H1 (cell line): ENCODE measurements at regions not wholly inside any gene's neighbourhood (a gene's known extent, or its start where the extent isn't known, plus 50 kb on each side); places are given as distances from the start of the nearest gene placed in this dataset.

Experiments
- CTCF ChIA-PET: fragments of 300-600 bp; sonication (Branson Sonifier 250); formaldehyde crosslinking; loops from one replicate; lab custom pipeline; 2021; ENCODE audit not compliant: partially characterized antibody; lab: Charles Lee
- POLR2A ChIA-PET: fragments of 300-600 bp; sonication (Branson Sonifier 250); formaldehyde crosslinking; loops from one replicate; lab custom pipeline; 2021; ENCODE audit warnings: inconsistent platforms; ENCODE audit not compliant: partially characterized antibody; lab: Charles Lee
- DNase-seq, 2 experiments: peaks; one replicate each; pipeline versions ENCODE4 v3.0.0 to v3.0.0-alpha.2; 2010 to 2022; ENCODE audit warnings: low spot score in 2 of 2, low read depth in 1 of 2, mixed read lengths in 1 of 2
- FAIRE-seq: peaks from 2 replicates; lab custom pipeline; 2011; peaks lifted over from hg19 to GRCh38; lab: Jason Lieb, UNC
- H2AFZ ChIP-seq: 2 replicates; pipeline ENCODE4 v1.8.1; 2012; ENCODE audit warnings: low read length, inconsistent platforms
- H2AK5ac ChIP-seq: 2 replicates; pipeline ENCODE4 v1.6.1; 2013; ENCODE audit warnings: low read depth, low read length
- H2BK120ac ChIP-seq: replicated peaks from 2 replicates; pipeline ENCODE3; 2013; ENCODE audit warnings: low read depth, low read length, inconsistent platforms
- H2BK12ac ChIP-seq: 2 replicates; pipeline ENCODE4 v1.6.1; 2013; ENCODE audit warnings: low read depth, low read length
- H2BK15ac ChIP-seq: 2 replicates; pipeline ENCODE4 v1.6.1; 2013; ENCODE audit warnings: low read length
- H2BK20ac ChIP-seq: 2 replicates; pipeline ENCODE4 v1.6.1; 2013; ENCODE audit warnings: low read length
- H2BK5ac ChIP-seq: 2 replicates; pipeline ENCODE4 v1.6.1; 2013; ENCODE audit warnings: low read depth, low read length
- H3K14ac ChIP-seq: 2 replicates; pipeline ENCODE4 v1.6.1; 2013; ENCODE audit warnings: inconsistent platforms; ENCODE audit not compliant: insufficient read length
- H3K18ac ChIP-seq: 2 replicates; pipeline ENCODE4 v1.6.1; 2013; ENCODE audit warnings: low read length; ENCODE audit errors: extremely low read depth
- H3K23ac ChIP-seq: 2 replicates; pipeline ENCODE4 v1.6.1; 2013; ENCODE audit warnings: inconsistent platforms; ENCODE audit not compliant: insufficient read length
- H3K23me2 ChIP-seq: 2 replicates; pipeline ENCODE4 v1.6.1; 2013; ENCODE audit warnings: low read depth, low read length
- H3K27ac ChIP-seq: 2 replicates; pipeline ENCODE4 v1.6.1; 2011; ENCODE audit warnings: low read depth, low read length, inconsistent platforms
- H3K27me3 ChIP-seq, 4 experiments: replicated peaks in 1 of 4; 1 replicate in 1 of 4; 2 replicates in 3 of 4; pipeline versions ENCODE4 v1.6.1 to v1.8.1; 2011 to 2013; ENCODE audit warnings: low read length in 3 of 4, mild to moderate bottlenecking in 3 of 4, inconsistent platforms in 2 of 4, mixed read lengths in 2 of 4, moderate library complexity in 1 of 4; ENCODE audit not compliant: control insufficient read depth in 3 of 4, insufficient read depth in 3 of 4; ENCODE audit errors: extremely low read depth in 1 of 4
- H3K36me3 ChIP-seq, 4 experiments: 2 replicates each; pipeline versions ENCODE4 v1.6.1 to v1.8.1; 2011 to 2013; ENCODE audit warnings: mild to moderate bottlenecking in 4 of 4, low read length in 3 of 4, moderate library complexity in 2 of 4, control low read depth in 1 of 4, inconsistent platforms in 1 of 4; ENCODE audit not compliant: insufficient read depth in 4 of 4, control insufficient read depth in 2 of 4
- H3K4ac ChIP-seq: replicated peaks from 2 replicates; pipeline ENCODE3; 2013; ENCODE audit warnings: low read length, low read depth, mixed read lengths, inconsistent platforms; ENCODE audit not compliant: insufficient read length
- H3K4me1 ChIP-seq, 4 experiments: replicated peaks in 1 of 4; 1 replicate in 1 of 4; 2 replicates in 3 of 4; pipeline versions ENCODE4 v1.6.1 to v1.8.1; 2011 to 2013; ENCODE audit warnings: low read length in 3 of 4, inconsistent platforms in 2 of 4, mixed read lengths in 1 of 4; ENCODE audit not compliant: insufficient read depth in 4 of 4, control insufficient read depth in 3 of 4
- H3K4me2 ChIP-seq, 2 experiments: 2 replicates each; pipeline versions ENCODE4 v1.6.1 to v1.8.1; 2011 to 2013; ENCODE audit warnings: low read depth in 2 of 2, low read length in 2 of 2, control low read depth in 1 of 2, inconsistent platforms in 1 of 2, mild to moderate bottlenecking in 1 of 2; ENCODE audit not compliant: insufficient read depth in 1 of 2
- H3K4me3 ChIP-seq, 4 experiments: fragments of 200-600, 300-600 bp in 1 of 4; sonication (generic), shearing (Covaris generic), sonication (Bioruptor Twin) in 1 of 4; 2 replicates each; pipeline versions ENCODE4 v1.5.1 to v1.8.1; 2011 to 2016; ENCODE audit warnings: low read length in 4 of 4, low read depth in 3 of 4, control low read depth in 2 of 4, inconsistent platforms in 2 of 4, mild to moderate bottlenecking in 2 of 4, mixed read lengths in 1 of 4, moderate library complexity in 1 of 4; ENCODE audit not compliant: insufficient read depth in 2 of 4; ENCODE audit errors: extremely low read depth in 1 of 4
- H3K56ac ChIP-seq: replicated peaks from 2 replicates; pipeline ENCODE3; 2013; ENCODE audit warnings: low read depth, mild to moderate bottlenecking, mixed read lengths, low read length, inconsistent platforms; ENCODE audit not compliant: insufficient read length
- H3K79me1 ChIP-seq: 2 replicates; pipeline ENCODE4 v1.6.1; 2013; ENCODE audit warnings: low read depth, low read length, control low read depth
- H3K79me2 ChIP-seq, 2 experiments: 2 replicates each; pipeline versions ENCODE4 v1.6.1 to v1.8.1; 2012 to 2013; ENCODE audit warnings: low read length in 2 of 2, mild to moderate bottlenecking in 2 of 2, inconsistent platforms in 1 of 2; ENCODE audit not compliant: insufficient read depth in 2 of 2, control insufficient read depth in 1 of 2
- H3K9ac ChIP-seq, 4 experiments: replicated peaks in 1 of 4; 1 replicate in 1 of 4; 2 replicates in 3 of 4; pipeline versions ENCODE4 v1.6.1 to v1.8.1; 2011 to 2013; ENCODE audit warnings: low read depth in 3 of 4, low read length in 3 of 4, control low read depth in 2 of 4, mild to moderate bottlenecking in 2 of 4, moderate library complexity in 2 of 4, inconsistent platforms in 1 of 4; ENCODE audit errors: extremely low read depth in 1 of 4
- H3K9me3 ChIP-seq, 2 experiments: 2 replicates each; pipeline versions ENCODE4 v1.6.1 to v1.8.1; 2012 to 2013; ENCODE audit warnings: mild to moderate bottlenecking in 2 of 2, moderate library complexity in 2 of 2, control low read depth in 1 of 2, inconsistent platforms in 1 of 2, low read depth in 1 of 2, low read length in 1 of 2, mixed read lengths in 1 of 2; ENCODE audit not compliant: insufficient read depth in 2 of 2
- H4K20me1 ChIP-seq, 2 experiments: replicated peaks in 1 of 2; 2 replicates each; pipeline versions ENCODE3 to v1.8.1; 2011 to 2013; ENCODE audit warnings: inconsistent platforms in 2 of 2, low read length in 2 of 2, mild to moderate bottlenecking in 1 of 2; ENCODE audit not compliant: insufficient read depth in 2 of 2, control insufficient read depth in 1 of 2
- H4K5ac ChIP-seq: 2 replicates; pipeline ENCODE4 v1.6.1; 2013; ENCODE audit warnings: low read length, low read depth, mixed read lengths, inconsistent platforms; ENCODE audit not compliant: insufficient read length
- H4K8ac ChIP-seq: 2 replicates; pipeline ENCODE4 v1.8.0; 2013; ENCODE audit warnings: mild to moderate bottlenecking, moderate library complexity, low read length, inconsistent platforms; ENCODE audit not compliant: insufficient read depth; ENCODE audit errors: extremely low read depth
- H4K91ac ChIP-seq: replicated peaks from 2 replicates; pipeline ENCODE3; 2013; ENCODE audit warnings: low read length, mixed read lengths, inconsistent platforms; ENCODE audit not compliant: insufficient read length
- CHD2 ChIP-seq: IDR thresholded peaks from 2 replicates; pipeline ENCODE4 v1.6.1; 2012; ENCODE audit warnings: low read length, improper control_type of control experiment
- RAD21 ChIP-seq, 2 experiments: IDR thresholded peaks in 1 of 2; conservative IDR thresholded peaks in 1 of 2; 2 replicates each; pipeline ENCODE4 v1.6.1; 2011; ENCODE audit warnings: low read depth in 2 of 2, low read length in 2 of 2, improper control_type of control experiment in 1 of 2, inconsistent platforms in 1 of 2, mild to moderate bottlenecking in 1 of 2, moderate library complexity in 1 of 2
- WGBS, 2 experiments: shearing (Covaris generic) in 1 of 2; methylation state at CpG; one replicate each; pipeline versions ENCODE4 v1.1.6 to v1.1.7; 2013 to 2015; ENCODE audit warnings: low lambda C conversion rate in 2 of 2, mixed read lengths in 2 of 2, inconsistent platforms in 1 of 2, low coverage in 1 of 2, missing lambda C conversion rate in 1 of 2; ENCODE audit not compliant: insufficient replicate concordance in 2 of 2, insufficient coverage in 1 of 2, insufficient read length in 1 of 2; ENCODE audit errors: extremely low coverage in 1 of 2, missing lambda C conversion rate in 1 of 2; 5-methylcytosine and 5-hydroxymethylcytosine counted together
- TF ChIP-seq, protein P1 (sequence below), 3 experiments: IDR thresholded peaks; 1 replicate in 2 of 3; 2 replicates in 1 of 3; pipeline versions ENCODE4 v1.5.1 to v1.6.1; 2011; ENCODE audit warnings: low read length in 3 of 3, mild to moderate bottlenecking in 3 of 3, inconsistent platforms in 2 of 3, low read depth in 1 of 3, moderate library complexity in 1 of 3; ENCODE audit not compliant: insufficient read depth in 1 of 3; ENCODE audit errors: control extremely low read depth in 1 of 3

DNA sequence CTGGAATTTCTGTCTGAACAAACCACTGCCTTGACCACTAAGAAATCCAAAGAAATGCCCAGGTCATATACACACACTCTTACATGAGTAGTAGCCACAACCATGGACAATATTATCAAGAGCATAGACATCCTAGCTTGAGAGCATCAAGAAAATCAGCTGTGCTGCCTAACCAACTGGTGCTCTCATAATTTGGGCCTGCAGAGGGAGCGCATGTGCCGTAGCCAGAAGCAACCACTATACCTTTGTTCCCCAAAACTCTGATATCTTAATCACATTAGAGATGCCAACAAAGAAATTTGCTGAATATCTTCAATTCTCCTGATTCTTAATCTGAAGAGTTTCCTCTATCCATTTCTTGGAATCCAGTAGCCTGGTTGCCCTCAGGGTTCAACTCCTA lies 163.6 kb downstream of the ZNF674 start:
- Histone ChIP-seq H3K23ac (no peak overlapping the region), H3K56ac (no peak overlapping the region), H4K20me1 (no peaks in the 10 kb centered on the region), H3K18ac (no peak overlapping the region), H3K9ac (no peak overlapping the region), H3K79me2 (no peaks in the 10 kb centered on the region), H4K8ac (no peak overlapping the region), H3K14ac (no peak overlapping the region), H3K4me3 (no peak overlapping the region), H3K23me2 (no peaks in the 10 kb centered on the region), H3K27ac (no peak overlapping the region), H3K79me1 (no peaks in the 10 kb centered on the region), H2BK20ac (no peak overlapping the region), H3K9me3 (no peaks in the 10 kb centered on the region), H2BK5ac (no peak overlapping the region), H4K91ac (no peak overlapping the region), H4K5ac (no peak overlapping the region), H2AK5ac (no peak overlapping the region), H3K4me1 (no peaks in the 10 kb centered on the region), H2AFZ (no peak overlapping the region), H2BK120ac (no peak overlapping the region), H3K4ac (no peak overlapping the region), H3K4me2 (no peak overlapping the region), H3K27me3 (no peaks in the 10 kb centered on the region), H2BK12ac (no peak overlapping the region), H2BK15ac (no peak overlapping the region), H3K36me3 (no peaks in the 10 kb centered on the region)
- ChIA-PET CTCF (interaction anchor here (0.6 to 1.8 kb wide), 6 partner anchors 9 to 505 kb away, joined by 3 to 9 read pairs (median 3); no protein-coding TSS in a partner anchor), POLR2A (no interaction called here)
- FAIRE-seq (no peak), DNase-seq (peak in 1 of 2 experiments; percentile 46)
- peak; percentile 60 to 71 for TF ChIP-seq RAD21 (IDR thresholded peaks at IDR 0.05 in 1 of 2, conservative IDR thresholded peaks at IDR 0.05 in 1 of 2; ENCODE audit: low read depth in 2 of 2, low read length in 2 of 2)
- TF ChIP-seq, protein P1, sequence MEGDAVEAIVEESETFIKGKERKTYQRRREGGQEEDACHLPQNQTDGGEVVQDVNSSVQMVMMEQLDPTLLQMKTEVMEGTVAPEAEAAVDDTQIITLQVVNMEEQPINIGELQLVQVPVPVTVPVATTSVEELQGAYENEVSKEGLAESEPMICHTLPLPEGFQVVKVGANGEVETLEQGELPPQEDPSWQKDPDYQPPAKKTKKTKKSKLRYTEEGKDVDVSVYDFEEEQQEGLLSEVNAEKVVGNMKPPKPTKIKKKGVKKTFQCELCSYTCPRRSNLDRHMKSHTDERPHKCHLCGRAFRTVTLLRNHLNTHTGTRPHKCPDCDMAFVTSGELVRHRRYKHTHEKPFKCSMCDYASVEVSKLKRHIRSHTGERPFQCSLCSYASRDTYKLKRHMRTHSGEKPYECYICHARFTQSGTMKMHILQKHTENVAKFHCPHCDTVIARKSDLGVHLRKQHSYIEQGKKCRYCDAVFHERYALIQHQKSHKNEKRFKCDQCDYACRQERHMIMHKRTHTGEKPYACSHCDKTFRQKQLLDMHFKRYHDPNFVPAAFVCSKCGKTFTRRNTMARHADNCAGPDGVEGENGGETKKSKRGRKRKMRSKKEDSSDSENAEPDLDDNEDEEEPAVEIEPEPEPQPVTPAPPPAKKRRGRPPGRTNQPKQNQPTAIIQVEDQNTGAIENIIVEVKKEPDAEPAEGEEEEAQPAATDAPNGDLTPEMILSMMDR (IDR thresholded peaks at IDR 0.05; ENCODE audit: control extremely low read depth in 1 of 3, insufficient read depth in 1 of 3, low read depth in 1 of 3, low read length in 3 of 3): peak; percentile 43 to 62 (median 60)
- TF ChIP-seq CHD2: no peak
- WGBS, 2 experiments: 52% methylated on average over 2 of the region's 2 CpGs; no CpG with 5 or more reads in 1 of the 2 experiments
